LNCaP clone FGC (cell line): ENCODE measurements at regions not wholly inside any gene's neighbourhood (a gene's known extent, or its start where the extent isn't known, plus 50 kb on each side); places are given as distances from the start of the nearest gene placed in this dataset.

Source experiments
- DNase-seq: peaks from one replicate; pipeline ENCODE4 v3.0.0-alpha.2; 2011; ENCODE audit warnings: low read depth
- H3K4me3 ChIP-seq: 2 replicates; pipeline ENCODE4 v1.5.1; 2011; ENCODE audit warnings: mild to moderate bottlenecking, low read depth, low read length, control low read depth
- TF ChIP-seq, protein P1 (sequence below): IDR thresholded peaks from 2 replicates; pipeline ENCODE4 v1.5.1; 2012; ENCODE audit warnings: mild to moderate bottlenecking; ENCODE audit not compliant: control insufficient read depth, insufficient read depth; ENCODE audit errors: extremely low read depth

- H3K4me3 ChIP-seq, result no peak overlapping the region
These were observed 299.1 kb downstream of the ZNF536 start for GRCh38 chr19:30671367-30671619.

GRCh38 chr19:30670562-30671366 is 298.6 kb downstream of the ZNF536 start:
- DNase-seq, result no peak
- H3K4me3 ChIP-seq, result no peak overlapping the region
- TF ChIP-seq, protein P1, sequence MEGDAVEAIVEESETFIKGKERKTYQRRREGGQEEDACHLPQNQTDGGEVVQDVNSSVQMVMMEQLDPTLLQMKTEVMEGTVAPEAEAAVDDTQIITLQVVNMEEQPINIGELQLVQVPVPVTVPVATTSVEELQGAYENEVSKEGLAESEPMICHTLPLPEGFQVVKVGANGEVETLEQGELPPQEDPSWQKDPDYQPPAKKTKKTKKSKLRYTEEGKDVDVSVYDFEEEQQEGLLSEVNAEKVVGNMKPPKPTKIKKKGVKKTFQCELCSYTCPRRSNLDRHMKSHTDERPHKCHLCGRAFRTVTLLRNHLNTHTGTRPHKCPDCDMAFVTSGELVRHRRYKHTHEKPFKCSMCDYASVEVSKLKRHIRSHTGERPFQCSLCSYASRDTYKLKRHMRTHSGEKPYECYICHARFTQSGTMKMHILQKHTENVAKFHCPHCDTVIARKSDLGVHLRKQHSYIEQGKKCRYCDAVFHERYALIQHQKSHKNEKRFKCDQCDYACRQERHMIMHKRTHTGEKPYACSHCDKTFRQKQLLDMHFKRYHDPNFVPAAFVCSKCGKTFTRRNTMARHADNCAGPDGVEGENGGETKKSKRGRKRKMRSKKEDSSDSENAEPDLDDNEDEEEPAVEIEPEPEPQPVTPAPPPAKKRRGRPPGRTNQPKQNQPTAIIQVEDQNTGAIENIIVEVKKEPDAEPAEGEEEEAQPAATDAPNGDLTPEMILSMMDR, result no peak

More at GRCh38 chr19:30671367-30671619, 299.1 kb downstream of the ZNF536 start:
- no peak for DNase-seq
- TF ChIP-seq, protein P1, result no peak

DNA sequence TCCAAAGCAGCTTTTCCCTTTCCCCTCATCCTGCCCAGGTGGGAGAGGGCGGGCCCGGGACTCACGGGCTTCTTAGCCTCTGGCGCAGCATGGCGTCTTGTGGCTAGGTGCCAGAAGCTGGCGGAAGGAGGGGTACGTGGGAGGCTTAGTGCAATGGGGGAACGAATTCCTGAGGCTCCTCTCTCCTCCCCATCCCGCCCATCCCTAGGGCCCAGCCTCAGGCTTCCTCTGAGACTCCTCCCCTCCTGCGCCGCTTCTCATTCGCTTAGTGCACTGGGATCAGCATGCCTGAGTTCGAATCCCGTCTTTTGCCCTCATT is 297.8 kb downstream of the ZNF536 start:
- TF ChIP-seq, protein P1, result no peak
- no peak for DNase-seq
- no peak overlapping the region for H3K4me3 ChIP-seq

DNA sequence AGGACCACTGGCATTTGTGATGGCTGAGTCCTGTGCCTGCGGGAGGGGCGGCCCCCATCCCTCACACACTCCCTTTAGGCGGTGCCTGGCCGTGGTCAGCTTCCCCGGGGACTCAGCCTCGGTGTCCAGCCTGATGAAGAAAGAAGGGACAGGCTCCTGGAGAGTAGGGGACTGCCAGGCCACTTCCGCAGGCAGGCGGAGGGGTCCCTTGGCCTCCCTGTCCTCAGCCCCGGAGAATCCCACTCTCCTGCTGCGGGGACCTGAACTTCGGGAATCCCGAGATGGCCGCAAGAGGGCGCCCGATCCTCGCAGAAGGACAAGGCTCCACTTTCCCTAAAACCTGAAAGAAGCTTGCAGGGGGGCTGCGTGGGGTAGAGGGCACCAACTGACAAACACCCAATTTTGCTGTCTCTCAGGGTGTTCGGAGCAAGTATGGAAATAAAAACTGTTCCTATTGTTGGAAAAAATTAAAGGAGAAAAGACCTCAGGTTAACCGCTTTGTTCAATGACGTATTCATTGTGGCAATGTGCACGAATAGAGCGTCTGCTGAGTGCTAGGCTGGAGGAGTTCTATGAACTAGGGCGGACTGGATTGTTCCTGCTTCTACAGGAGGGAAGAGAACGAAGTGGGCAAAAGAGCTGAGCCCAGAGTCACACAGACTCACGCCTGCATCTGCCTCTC is 297.3 kb downstream of the ZNF536 start:
- TF ChIP-seq, protein P1, result peak; percentile 79
- H3K4me3 ChIP-seq, result no peak overlapping the region
- DNase-seq, result no peak

GRCh38 chr19:30668521-30669155 is 296.5 kb downstream of the ZNF536 start:
- TF ChIP-seq, protein P1, result no peak
- H3K4me3 ChIP-seq, result no peak overlapping the region
- no peak for DNase-seq

GRCh38 chr19:30667746-30668145 is 295.6 kb downstream of the ZNF536 start:
- DNase-seq, result no peak
- TF ChIP-seq, protein P1, result no peak
- H3K4me3 ChIP-seq, result no peak overlapping the region

- TF ChIP-seq, protein P1, result no peak
- no peak for DNase-seq
- H3K4me3 ChIP-seq, result no peak overlapping the region
These were observed 295.0 kb downstream of the ZNF536 start for GRCh38 chr19:30667227-30667626.
